Fibroblast of the aortic adventitia (primary cell): ENCODE measurements at regions not wholly inside any gene's neighbourhood (a gene's known extent, or its start where the extent isn't known, plus 50 kb on each side); places are given as distances from the start of the nearest gene placed in this dataset.

Source experiments
- DNase-seq: peaks from one replicate; pipeline ENCODE4 v3.0.0-alpha.2; 2010; ENCODE audit warnings: low read depth
- H3K4me3 ChIP-seq: 2 replicates; pipeline ENCODE4 v1.5.1; 2011; ENCODE audit warnings: low read depth, mild to moderate bottlenecking, control low read depth, low read length, moderate library complexity
- CTCF ChIP-seq: IDR thresholded peaks from 2 replicates; pipeline ENCODE4 v1.5.1; 2011; ENCODE audit warnings: mild to moderate bottlenecking, low read length, control low read depth, inconsistent platforms; ENCODE audit not compliant: insufficient read depth

- TF ChIP-seq CTCF, result no peak
- H3K4me3 ChIP-seq, result no peak overlapping the region
- DNase-seq, result no peak
These were observed 182.8 kb upstream of the STK17B start for GRCh38 chr2:196354186-196354585.

- no peak for DNase-seq
- H3K4me3 ChIP-seq, result no peak overlapping the region
- no peak for TF ChIP-seq CTCF
These were observed 185.0 kb upstream of the STK17B start for GRCh38 chr2:196356332-196356731.

- H3K4me3 ChIP-seq, result no peak overlapping the region
- TF ChIP-seq CTCF, result no peak
- no peak for DNase-seq
These were observed 189.3 kb upstream of the STK17B start for GRCh38 chr2:196360650-196361049.

GRCh38 chr2:196361606-196362326 lies 190.4 kb upstream of the STK17B start:
- peak; percentile 40 for DNase-seq
- no peak for TF ChIP-seq CTCF
- no peak overlapping the region for H3K4me3 ChIP-seq

GRCh38 chr2:196362973-196363549 lies 191.7 kb upstream of the STK17B start:
- TF ChIP-seq CTCF, result no peak
- no peak for DNase-seq

GRCh38 chr2:196365145-196365544 lies 193.8 kb upstream of the STK17B start:
- H3K4me3 ChIP-seq, result no peak overlapping the region
- no peak for DNase-seq
- TF ChIP-seq CTCF, result no peak

More at GRCh38 chr2:196362973-196363549, 191.7 kb upstream of the STK17B start:
- no peak overlapping the region for H3K4me3 ChIP-seq

- DNase-seq, result peak; percentile 22
- no peak overlapping the region for H3K4me3 ChIP-seq
- TF ChIP-seq CTCF, result no peak
These were observed 194.5 kb upstream of the STK17B start for GRCh38 chr2:196365923-196366322.
